Mesodermal cell (in vitro differentiated cells): ENCODE measurements at regions not wholly inside any gene's neighbourhood (a gene's known extent, or its start where the extent isn't known, plus 50 kb on each side); places are given as distances from the start of the nearest gene placed in this dataset.
"Not testable (repeated sequence)": the region's sequence is repeated elsewhere in the genome, so short reads cannot be mapped to it uniquely, and the experiment has no call there.

ENCODE experiments used
- H3K27ac ChIP-seq: 2 replicates; pipeline ENCODE4 v1.7.0; 2013; ENCODE audit warnings: mild to moderate bottlenecking, low read depth, low read length, moderate library complexity; ENCODE audit not compliant: severe bottlenecking
- H3K36me3 ChIP-seq: 2 replicates; pipeline ENCODE4 v1.7.1; 2013; ENCODE audit warnings: mild to moderate bottlenecking, low read length, moderate library complexity; ENCODE audit not compliant: control insufficient read depth, insufficient read depth
- H3K4me1 ChIP-seq: one replicate; pipeline ENCODE4 v1.7.1; 2013; ENCODE audit warnings: mild to moderate bottlenecking, low read length; ENCODE audit not compliant: insufficient read depth, control insufficient read depth, poor library complexity, severe bottlenecking
- H3K4me3 ChIP-seq: 2 replicates; pipeline ENCODE4 v1.7.0; 2013; ENCODE audit warnings: low read length, control low read depth, mild to moderate bottlenecking; ENCODE audit not compliant: insufficient read depth, poor library complexity, severe bottlenecking; ENCODE audit errors: extremely low read depth
- H3K9me3 ChIP-seq: 2 replicates; pipeline ENCODE4 v1.7.1; 2013; ENCODE audit warnings: mild to moderate bottlenecking, low read length, moderate library complexity; ENCODE audit not compliant: control insufficient read depth
- WGBS, 2 experiments: methylation state at CpG; one replicate each; pipeline ENCODE4 v1.1.5; 2013; ENCODE audit warnings: missing lambda C conversion rate in 2 of 2; ENCODE audit not compliant: insufficient coverage in 2 of 2; 5-methylcytosine and 5-hydroxymethylcytosine counted together

DNA sequence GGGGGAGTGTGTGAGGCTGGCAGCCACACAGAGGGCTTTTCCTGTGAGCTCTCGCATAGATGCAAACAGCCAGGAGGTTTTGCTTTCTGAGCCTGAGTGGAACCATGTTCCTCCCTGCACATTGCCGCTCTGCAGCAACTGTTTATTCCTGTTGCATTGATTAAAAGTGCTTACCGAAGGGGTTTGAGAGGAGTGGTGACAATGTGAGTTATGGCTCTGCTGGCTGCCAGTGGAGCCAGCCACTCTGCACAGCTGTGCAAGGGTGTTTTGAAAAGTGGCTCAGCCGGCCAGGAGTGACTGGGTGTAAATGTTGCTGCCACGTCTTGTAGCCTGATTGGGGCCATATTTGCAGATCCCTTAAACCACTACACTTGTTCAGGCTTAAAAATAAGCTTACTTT, 114.9 kb upstream of the EEF2KMT start:
- H3K4me3 ChIP-seq, result not testable (repeated sequence)
- 38 to 42% methylated on average over 2 to 3 of the region's 5 CpGs for WGBS, 2 experiments

GRCh38 chr16:5207862-5208498, 110.4 kb upstream of the EEF2KMT start:
- H3K36me3 ChIP-seq, H3K9me3 ChIP-seq, H3K4me3 ChIP-seq, H3K27ac ChIP-seq, H3K4me1 ChIP-seq: not testable (repeated sequence)
- 90 to 100% methylated on average over 1 of the region's 1 CpG for WGBS, 2 experiments

More for the DNA sequence above, 114.9 kb upstream of the EEF2KMT start:
- H3K9me3 ChIP-seq, H3K27ac ChIP-seq, H3K36me3 ChIP-seq, H3K4me1 ChIP-seq: not testable (repeated sequence)

DNA sequence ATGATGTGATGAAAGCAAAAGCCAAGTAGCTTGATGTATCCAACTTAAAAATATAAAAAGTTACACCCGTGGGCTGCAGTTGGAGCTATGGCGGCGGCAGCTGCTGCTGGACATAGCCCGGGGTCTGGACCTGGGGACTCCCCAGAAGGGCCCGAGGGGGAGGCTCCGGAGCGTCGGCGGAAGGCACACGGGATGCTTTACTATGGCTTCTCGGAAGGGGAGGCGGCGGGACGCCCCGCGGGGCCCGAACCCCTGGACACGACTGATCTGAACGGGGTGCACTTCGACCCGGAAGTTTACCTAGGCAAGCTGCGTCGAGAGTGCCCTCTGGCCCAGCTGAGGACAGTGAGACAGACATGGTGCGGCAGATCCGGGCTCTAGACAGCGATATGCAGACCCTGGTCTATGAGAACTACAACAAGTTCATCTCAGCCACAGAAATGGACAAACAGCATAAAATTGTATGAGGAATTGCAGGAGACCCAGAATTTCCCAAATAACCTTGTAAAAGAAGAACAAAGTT, 109.5 kb upstream of the EEF2KMT start:
- no peaks in the 10 kb centered on the region for H3K36me3 ChIP-seq
- no peak overlapping the region for H3K27ac ChIP-seq
- no peaks in the 10 kb centered on the region for H3K4me1 ChIP-seq
- no peak overlapping the region for H3K4me3 ChIP-seq
- 92 to 96% methylated on average over 23 of the region's 26 CpGs for WGBS, 2 experiments
- H3K9me3 ChIP-seq, result no peaks in the 10 kb centered on the region

GRCh38 chr16:5206331-5206990, 108.9 kb upstream of the EEF2KMT start:
- H3K36me3 ChIP-seq, result no peaks in the 10 kb centered on the region
- H3K27ac ChIP-seq, result no peak overlapping the region
- WGBS, 2 experiments, result 71 to 90% methylated on average over 3 of the region's 4 CpGs
- H3K4me1 ChIP-seq, result no peaks in the 10 kb centered on the region
- H3K9me3 ChIP-seq, result no peaks in the 10 kb centered on the region
- no peak overlapping the region for H3K4me3 ChIP-seq

DNA sequence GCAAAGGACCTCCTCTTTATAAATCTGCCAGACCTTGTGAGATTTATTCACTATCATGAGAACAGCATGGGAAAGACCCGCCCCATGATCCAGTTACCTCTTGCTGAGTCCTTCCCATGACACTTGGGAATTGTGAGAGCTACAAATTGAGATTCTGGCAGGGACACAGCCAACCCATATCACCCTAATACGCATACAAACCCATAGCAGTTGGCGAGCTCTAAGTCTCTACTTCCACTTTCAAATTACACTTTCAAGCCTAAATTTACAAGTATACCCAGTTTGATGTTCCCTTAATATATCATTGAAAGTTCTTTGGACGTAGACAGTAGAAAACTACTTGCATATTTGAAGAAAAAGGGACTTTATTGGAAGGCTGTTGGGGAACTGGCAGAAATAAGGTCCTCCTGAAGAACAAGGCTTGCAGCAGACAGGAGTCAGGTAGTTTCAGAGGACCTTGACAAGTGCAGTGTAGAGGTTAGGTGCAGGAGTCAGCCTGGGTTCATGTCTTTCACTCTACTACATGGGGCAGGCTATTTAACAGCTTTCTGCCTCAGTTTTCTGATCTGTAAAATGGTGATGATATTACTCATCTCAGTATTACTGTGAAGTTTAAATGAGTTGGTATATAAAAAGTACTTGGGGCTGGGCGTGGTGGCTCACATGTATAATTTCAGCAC, 107.9 kb upstream of the EEF2KMT start:
- Histone ChIP-seq H3K36me3 (no peaks in the 10 kb centered on the region), H3K27ac (no peak overlapping the region), H3K9me3 (no peaks in the 10 kb centered on the region), H3K4me1 (no peaks in the 10 kb centered on the region), H3K4me3 (no peak overlapping the region)
- WGBS, 2 experiments, result 71 to 93% methylated on average over 1 to 2 of the region's 5 CpGs

GRCh38 chr16:5203675-5204074, 106.1 kb upstream of the EEF2KMT start:
- not testable (repeated sequence) for H3K4me1 ChIP-seq, H3K36me3 ChIP-seq, H3K9me3 ChIP-seq, H3K27ac ChIP-seq, H3K4me3 ChIP-seq
- WGBS, 2 experiments, result 86 to 100% methylated on average over 4 of the region's 14 CpGs

DNA sequence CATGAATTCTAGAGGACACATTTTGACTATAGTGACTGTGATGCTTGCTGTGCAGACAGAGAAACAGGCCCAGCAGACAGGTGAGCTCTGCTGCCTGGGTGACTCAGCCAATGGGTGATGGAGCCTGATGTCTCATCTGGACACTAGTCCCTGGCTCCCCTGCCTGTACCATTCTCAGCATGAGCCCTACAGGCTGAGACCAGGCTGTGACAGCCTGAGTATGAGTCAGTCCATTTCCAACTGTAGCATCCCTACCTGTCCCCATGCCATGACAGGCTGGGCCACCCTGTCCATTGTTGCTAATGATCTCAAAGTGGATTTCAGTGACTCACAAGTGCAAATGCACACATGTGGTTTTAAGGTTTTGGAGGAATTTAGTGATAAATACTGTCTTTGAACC, 102.5 kb upstream of the EEF2KMT start:
- Histone ChIP-seq H3K27ac (no peak overlapping the region), H3K36me3 (no peaks in the 10 kb centered on the region), H3K9me3 (no peaks in the 10 kb centered on the region), H3K4me1 (no peaks in the 10 kb centered on the region), H3K4me3 (no peak overlapping the region)

GRCh38 chr16:5196204-5196603, 98.6 kb upstream of the EEF2KMT start:
- WGBS, 2 experiments, result 80 to 83% methylated on average over 1 to 2 of the region's 3 CpGs
- no peaks in the 10 kb centered on the region for H3K36me3 ChIP-seq
- H3K9me3 ChIP-seq, result no peaks in the 10 kb centered on the region
- H3K4me1 ChIP-seq, result no peaks in the 10 kb centered on the region
- no peak overlapping the region for H3K27ac ChIP-seq
- no peak overlapping the region for H3K4me3 ChIP-seq

DNA sequence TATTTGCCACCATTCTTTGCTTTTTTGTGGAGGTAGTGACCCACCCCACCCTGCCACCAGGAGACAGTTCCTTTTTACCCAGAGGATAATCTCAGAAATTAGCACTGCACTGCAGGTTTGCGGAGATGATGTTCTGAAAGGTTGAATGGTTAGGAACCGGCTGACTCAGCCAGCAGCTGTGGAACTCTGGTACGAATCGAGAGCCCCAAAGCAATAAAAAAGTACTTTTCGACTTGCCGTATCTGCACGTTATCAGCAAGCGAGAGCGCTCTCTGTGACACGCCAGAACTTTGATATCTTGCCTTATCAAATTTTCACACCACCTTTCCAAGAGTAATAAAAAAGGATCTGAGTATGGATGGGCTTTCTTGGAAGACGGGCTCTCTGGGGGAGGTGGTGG, 96.3 kb upstream of the EEF2KMT start:
- H3K36me3 ChIP-seq, result no peaks in the 10 kb centered on the region
- H3K27ac ChIP-seq, result no peak overlapping the region
- 95 to 97% methylated on average over 4 to 8 of the region's 11 CpGs for WGBS, 2 experiments
- H3K4me1 ChIP-seq, result peaks cover 4% of the 10 kb centered on the region
- H3K9me3 ChIP-seq, result no peaks in the 10 kb centered on the region
- no peak overlapping the region for H3K4me3 ChIP-seq

- 89% methylated on average over 1 of the region's 1 CpG; no CpG with 5 or more reads in 1 of the 2 experiments for WGBS, 2 experiments
- H3K36me3 ChIP-seq, result no peaks in the 10 kb centered on the region
- H3K4me1 ChIP-seq, result peaks cover 4% of the 10 kb centered on the region
- H3K4me3 ChIP-seq, result no peak overlapping the region
- H3K27ac ChIP-seq, result no peak overlapping the region
- H3K9me3 ChIP-seq, result no peaks in the 10 kb centered on the region
These were observed 91.4 kb upstream of the EEF2KMT start for GRCh38 chr16:5188989-5189352.
